Spleen (tissue), 7 donors: ENCODE measurements at regions not wholly inside any gene's neighbourhood (a gene's known extent, or its start where the extent isn't known, plus 50 kb on each side); places are given as distances from the start of the nearest gene placed in this dataset.

Experiments
- POLR2A ChIP-seq, 3 donors: fragments of 450-650 bp; IDR thresholded peaks; one replicate each; pipeline ENCODE4 v1.5.1; 2017; ENCODE audit warnings: antibody characterized with exemption in 3 of 3, mild to moderate bottlenecking in 1 of 3
- TF ChIP-seq, protein P1 (sequence below), 11 experiments: fragments of 200-600 bp in 7 of 11; fragments of 450-650 bp in 4 of 11; sonication (generic) in 4 of 11; IDR thresholded peaks in 8 of 11; conservative IDR thresholded peaks in 3 of 11; 1 replicate in 7 of 11; 2 replicates in 4 of 11; pipeline versions ENCODE4 v1.4.0 to v1.8.0; 2016 to 2021; ENCODE audit warnings: antibody characterized with exemption in 11 of 11, inconsistent platforms in 4 of 11, mild to moderate bottlenecking in 1 of 11
- donor health status: DM: no; HTN: no; CAD: no; lungs with moderate emphysema.
- donor health status: DM: no; HTN: no; CAD: no.
- donor health status: DM: no; HTN: no; CAD: no.

DNA sequence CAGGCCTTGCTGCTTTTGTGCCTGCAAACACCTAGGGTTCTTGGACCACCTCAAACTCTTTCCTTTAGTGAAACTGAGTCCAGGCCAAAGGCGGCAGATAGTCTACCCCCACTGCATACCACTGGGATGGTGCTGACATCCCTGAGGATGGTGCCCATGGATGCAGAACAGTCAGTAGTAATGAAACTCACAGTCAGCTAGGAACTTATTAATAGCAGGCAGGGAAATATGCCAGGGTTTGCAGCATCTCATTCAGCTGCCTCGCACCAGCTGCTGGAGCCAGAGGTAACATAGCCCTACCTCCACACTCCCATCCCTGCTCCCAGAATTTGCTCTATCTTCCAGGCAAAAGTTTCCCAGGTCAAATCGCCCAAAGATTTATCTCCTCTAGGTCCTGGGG lies 189.1 kb downstream of the SREK1 start:
- no peak for TF ChIP-seq POLR2A (IDR thresholded peaks at IDR 0.05)
- TF ChIP-seq, protein P1, sequence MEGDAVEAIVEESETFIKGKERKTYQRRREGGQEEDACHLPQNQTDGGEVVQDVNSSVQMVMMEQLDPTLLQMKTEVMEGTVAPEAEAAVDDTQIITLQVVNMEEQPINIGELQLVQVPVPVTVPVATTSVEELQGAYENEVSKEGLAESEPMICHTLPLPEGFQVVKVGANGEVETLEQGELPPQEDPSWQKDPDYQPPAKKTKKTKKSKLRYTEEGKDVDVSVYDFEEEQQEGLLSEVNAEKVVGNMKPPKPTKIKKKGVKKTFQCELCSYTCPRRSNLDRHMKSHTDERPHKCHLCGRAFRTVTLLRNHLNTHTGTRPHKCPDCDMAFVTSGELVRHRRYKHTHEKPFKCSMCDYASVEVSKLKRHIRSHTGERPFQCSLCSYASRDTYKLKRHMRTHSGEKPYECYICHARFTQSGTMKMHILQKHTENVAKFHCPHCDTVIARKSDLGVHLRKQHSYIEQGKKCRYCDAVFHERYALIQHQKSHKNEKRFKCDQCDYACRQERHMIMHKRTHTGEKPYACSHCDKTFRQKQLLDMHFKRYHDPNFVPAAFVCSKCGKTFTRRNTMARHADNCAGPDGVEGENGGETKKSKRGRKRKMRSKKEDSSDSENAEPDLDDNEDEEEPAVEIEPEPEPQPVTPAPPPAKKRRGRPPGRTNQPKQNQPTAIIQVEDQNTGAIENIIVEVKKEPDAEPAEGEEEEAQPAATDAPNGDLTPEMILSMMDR (IDR thresholded peaks at IDR 0.05 in 8 of 11, conservative IDR thresholded peaks at IDR 0.05 in 3 of 11), result no peak
